HG02798 (cell line): ENCODE measurements at regions not wholly inside any gene's neighbourhood (a gene's known extent, or its start where the extent isn't known, plus 50 kb on each side); places are given as distances from the start of the nearest gene placed in this dataset.
"Not testable (repeated sequence)": the region's sequence is repeated elsewhere in the genome, so short reads cannot be mapped to it uniquely, and the experiment has no call there.

ENCODE experiments used
- ATAC-seq: cut with Tn5 transposase; IDR thresholded peaks from one replicate; pipeline ENCODE4 v1.9.1; 2021; ENCODE audit warnings: mild to moderate bottlenecking; ENCODE audit not compliant: unreplicated experiment, poor library complexity

DNA sequence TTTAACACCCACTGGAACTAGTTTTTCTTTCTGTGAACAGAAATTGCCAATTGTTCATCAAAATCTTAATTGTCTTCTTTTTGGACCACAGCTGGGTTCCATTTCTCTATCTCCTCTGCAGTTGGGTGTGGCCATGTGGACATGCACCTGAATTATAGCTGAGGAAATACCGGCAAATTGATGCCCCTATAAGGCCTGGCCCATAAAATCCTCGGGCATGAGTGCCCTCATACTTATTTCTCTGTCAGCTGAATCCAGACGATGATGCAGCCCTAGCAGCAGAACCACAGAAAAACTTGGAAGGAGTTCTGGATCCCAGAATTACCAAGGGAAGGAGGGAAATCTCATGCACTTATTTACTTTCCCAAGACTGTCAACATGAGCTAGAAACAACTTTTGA lies 249.0 kb downstream of the CYRIA start:
- ATAC-seq: no peak

DNA sequence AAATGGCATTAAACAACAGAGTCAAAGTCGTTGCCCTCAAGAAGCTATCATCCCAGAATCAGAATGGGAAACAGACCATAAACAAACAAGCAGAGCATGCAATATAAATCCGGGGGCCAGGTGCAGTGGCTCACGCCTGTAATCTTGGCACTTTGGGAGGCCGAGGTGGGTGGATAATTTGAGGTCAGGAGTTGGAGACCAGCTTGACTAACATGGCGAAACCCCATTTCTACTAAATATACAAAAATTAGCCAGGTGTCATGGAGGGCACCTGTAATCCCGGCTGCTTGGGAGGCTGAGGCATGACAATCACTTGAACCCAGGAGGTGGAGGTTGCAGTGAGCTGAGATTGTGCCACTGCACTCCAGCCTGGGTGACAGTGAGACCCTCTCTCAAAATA lies 249.8 kb downstream of the CYRIA start:
- not testable (repeated sequence) for ATAC-seq

DNA sequence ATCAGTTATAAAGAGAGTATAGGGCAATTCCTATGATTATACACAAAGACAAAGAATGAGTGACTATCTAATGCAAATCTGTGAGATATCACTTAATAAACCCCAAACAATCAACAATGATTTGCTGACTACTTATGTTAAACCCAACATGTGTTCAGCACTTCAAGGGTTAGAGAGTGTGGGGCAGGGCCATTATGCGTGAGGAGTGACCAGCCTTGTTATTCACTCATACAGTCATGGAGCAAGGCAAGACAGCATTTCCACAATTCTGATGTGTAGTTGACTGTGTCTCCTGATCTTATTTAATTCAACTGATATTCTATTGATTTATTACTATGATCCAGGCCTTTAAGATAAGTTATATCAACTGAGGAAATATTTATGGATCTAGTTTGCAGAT lies 251.7 kb downstream of the CYRIA start:
- ATAC-seq: no peak

DNA sequence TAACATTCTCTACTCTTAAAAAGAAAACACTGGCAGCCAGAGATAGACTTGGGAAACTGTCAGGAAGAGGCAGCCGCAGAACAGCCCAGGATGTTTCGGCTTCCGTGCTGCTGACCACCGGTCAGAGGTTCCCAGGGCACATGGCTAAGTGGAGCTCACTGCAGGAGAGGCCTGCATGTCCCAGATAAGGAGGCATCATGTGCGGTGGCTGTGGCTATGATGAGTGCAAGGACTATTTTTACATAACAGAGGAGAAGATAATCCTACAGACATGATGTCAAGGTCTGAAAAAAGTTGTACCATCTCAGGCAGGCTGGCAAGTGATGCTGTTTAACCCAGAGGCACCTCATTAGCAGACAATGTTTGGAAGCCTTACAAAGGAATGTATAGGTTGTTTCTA lies 252.3 kb downstream of the CYRIA start:
- ATAC-seq: no peak

DNA sequence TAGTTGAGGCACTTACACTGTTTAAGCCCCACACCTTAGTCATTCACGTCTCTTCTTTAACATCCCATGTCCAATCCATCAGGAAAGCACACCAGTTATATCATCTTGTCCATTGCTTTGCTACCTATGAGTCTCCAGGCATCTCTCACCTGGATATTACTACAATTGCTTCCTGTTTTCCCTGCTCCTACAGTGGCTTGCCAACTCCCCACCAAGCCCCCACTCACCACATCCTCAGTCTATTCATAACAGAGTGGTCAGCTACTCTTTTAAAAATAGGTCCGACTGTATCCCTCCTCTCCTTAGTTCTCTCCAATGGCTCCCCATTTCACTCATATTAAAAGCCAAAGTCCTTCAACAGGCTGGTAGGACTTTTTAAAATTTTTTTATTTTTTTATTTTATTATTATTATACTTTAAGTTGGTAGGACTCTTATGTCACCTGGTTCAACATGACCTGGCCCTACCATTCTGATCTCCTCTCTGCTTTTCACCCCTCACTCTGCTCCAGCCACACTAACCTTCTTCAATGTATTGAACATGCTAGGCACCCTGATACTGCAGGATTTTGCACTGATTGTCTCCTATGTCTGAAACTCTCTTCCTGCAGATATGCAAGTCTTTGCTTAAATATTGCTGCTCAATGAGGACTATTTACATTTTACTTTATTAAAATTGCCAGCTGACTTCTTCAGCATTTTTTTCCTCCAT lies 253.2 kb downstream of the CYRIA start:
- ATAC-seq: no peak

DNA sequence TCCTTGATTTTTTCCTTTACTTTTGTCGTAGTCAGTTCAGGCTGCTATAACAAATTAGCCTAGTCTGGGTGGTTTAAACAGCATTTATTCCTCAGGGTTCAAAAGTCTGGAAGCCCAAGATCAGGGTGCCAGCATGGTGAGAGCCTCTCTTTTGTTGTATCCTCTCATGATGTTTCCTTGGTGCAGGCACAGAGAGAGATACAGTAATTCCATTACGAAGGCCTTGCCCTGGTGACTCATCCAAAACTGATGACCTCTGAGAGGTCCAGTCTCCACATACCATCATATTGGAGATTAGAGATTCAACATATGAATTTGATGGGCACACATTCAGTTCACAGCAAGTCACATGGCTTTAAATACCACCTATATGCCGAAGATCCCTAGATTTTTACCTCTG lies 253.8 kb downstream of the CYRIA start:
- ATAC-seq: no peak

DNA sequence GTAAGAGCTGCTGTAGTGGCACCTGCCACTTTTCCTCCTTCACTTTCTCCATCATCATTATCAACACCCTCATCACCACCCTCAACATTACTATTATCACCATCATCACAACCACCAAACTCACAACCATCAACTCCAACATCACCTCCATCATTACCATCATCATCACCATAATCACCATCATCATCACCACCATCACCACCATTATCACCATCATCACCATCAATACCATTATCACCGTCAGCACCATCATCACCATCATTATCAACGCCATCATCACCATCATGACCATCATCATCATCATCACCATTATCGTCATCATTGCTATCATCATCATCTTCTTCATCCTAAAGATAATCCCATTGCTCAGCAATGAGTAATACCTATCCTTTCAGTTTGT lies 255.8 kb downstream of the CYRIA start:
- ATAC-seq: no peak

DNA sequence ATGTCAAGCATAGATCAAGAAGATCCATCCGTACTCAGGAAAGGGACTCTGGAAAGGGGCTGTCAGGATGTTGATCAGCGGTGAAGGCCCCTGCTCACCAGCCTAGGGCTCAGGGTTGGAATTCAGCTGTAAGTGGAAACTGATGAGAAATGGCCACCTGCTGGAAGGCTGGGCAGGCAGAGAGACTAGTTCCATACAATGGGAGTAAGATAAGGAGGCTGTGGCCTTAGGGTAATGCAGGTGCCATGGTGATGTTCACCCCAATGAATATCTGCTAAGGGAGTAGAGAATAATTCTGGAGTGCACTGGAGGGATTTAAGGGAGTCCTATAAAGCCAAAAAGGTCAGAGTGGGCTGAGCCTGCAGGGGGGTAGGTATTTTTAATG lies 256.6 kb downstream of the CYRIA start:
- no peak for ATAC-seq

DNA sequence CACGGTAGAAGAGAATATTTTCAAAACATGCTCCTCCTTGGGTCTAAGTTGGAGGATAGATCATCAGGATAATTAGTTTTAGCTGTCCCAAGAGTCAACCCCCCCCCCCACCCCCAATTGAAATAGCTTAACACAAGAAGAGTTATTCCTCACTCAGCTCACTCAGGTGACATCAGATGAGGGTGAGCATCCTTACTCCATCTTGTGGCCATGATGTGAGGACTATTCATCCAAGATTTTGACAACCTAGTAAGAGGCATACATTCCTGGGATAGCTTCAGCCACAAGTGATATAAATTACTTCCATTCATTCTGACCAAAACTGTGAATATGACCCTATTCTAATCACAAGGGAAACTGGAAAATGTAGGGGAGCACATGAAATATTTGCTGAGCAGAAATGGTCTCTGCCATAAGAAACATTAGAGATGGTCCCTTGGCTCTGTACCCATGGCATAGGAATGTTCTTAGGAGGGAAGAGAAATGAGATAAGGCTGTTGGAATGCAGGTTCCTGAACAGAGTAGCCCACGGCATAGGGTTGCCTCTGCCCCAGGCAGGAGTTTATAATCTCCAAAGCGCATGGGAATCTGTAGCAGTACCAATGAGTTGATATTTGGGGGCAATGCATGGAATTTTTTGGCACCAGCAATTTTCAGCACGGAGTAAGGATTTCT lies 257.2 kb downstream of the CYRIA start:
- no peak for ATAC-seq

DNA sequence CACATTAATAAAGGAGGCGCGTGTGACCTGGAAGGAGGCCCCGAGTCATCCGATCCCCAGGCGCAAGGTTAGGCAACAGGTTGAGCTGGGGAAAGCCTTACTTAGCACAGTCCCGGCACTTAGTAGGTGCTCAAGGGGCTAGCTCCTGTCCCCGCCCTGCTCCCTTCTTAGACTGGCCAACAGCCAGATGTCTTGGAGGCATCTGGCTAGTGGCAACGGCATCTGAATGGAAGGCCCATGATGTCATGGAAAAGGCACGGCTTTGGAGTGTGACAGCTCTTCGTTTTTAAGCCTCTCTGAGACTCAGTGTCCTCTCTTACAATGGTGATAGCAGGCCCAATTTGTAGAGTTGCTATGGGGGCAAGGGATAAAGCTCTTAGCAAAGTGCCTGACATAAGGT lies 258.3 kb downstream of the CYRIA start:
- no peak for ATAC-seq

DNA sequence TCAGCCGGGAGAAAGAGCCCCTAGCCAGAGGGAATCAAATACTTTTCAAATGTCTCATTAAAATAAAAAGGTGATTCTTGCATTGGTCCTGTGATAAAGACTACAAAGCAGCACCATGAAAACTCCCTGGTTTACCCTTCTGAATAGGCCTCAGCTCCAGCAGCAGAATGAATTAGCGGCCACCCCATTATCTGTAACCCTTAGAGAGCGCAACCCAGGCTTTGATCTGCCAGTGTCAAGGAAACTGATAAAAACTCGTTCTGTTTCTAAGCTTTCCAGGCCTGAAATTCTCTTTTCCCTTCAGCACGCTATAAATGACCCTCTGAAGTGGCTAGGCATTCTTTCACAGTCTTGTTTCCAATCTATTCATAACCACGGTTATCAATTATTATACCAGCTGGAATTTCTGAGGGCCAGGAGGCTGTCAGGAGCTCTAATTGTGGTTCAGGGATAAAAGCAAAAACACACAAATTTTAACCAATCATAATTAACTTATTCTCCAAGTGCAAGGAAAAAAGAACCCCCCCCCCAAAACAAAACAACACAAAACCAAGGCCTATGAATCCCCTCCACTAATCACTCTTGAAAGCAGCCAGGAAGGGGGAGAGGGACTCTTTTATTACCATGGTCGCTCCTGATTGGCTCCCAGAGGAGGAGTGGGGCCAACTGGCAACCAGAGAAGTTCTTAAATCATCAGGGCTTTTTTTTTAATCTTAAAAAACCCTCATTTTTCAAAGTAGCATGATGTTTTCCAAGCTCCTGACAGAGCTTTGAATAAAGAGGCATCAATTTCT lies 258.9 kb downstream of the CYRIA start:
- ATAC-seq: no peak

DNA sequence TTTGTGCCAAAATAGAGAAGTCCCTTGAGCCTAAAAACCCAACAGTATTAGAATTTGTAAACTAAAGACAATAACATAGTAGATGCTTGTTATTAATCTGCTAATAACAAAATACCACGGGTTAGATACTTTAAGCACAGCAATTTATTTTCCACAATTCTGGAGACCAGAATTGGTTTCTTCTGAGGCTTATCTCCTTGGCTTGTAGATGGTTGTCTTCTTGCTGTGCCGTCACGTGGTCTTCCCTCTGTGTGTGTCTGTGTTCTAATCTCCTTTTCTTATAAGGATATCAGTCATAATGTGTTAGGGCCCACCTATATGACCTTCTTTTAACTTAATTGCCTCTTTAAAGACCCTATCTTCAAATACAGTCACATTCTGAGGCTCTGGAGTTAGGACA lies 260.1 kb downstream of the CYRIA start:
- no peak for ATAC-seq

DNA sequence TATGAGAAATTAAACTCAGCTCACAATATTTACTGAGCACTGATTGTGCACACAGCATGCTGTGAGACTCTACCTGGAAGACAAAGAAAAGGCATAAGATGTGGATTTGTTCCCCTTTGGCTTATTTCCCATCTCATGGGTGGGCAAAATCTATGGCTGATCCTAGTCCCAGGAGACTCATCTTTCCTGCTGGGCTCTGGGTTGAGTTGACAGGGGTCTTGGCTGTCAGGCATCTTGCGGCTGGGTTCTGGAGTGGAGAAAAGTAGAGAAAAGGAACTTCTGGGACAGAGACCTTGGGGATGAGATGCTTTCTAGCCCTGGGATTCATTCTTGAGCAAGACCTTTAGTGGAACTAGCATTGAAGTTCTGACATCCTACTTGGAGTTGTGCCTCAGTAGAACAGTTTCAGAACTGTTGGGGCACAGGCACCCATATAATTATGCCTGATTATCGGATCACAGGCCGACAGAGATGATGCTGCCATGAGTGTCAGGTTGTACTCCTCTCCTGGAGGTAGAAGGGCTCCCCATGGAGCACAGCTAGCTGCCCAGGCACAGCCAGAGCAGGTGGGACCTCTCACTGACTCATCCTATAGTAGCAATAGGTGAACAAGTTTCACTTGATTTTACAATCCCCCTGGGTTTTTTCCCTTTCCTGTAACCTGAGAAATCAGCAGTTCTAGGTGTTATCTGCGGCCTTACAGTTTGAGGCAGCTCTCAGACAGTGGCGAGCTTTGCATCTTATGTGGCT lies 260.9 kb downstream of the CYRIA start:
- no peak for ATAC-seq

DNA sequence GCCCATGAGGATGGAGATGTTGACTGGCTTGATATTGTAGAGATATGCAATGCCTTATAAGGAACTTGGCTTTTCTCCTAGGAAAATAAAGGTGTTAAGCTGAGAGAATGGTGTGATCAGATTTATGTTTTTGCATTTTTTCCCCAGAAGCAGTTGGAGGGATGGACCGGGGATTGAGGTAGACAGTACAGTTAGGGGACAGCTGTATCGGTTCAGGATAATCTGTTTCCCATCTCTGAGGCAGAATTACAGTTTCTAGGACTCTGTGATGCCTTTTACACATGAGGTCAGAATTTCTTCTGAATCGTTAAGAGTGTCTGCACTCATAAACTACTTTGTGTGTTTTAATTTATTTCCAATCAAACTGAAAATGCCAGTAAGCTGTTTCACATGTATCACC lies 261.5 kb downstream of the CYRIA start:
- no peak for ATAC-seq

DNA sequence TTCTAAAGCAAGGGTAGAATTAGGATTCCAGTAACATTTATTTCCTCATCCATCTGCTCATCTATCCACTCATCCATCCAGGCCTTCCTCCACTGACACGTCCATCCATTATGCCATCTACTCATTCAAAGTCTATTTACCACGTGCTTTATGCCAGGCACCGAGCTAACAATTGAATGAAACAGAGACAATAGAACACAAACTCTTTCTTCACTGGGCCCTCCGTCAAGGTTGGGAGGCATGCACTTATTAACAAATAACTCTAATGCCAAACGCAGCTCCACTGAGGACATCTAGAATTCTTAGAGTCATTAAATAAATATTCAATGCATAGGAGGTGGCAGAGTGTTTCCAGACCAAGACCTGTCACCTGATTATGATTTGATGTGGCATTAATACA lies 262.7 kb downstream of the CYRIA start:
- ATAC-seq: no peak

DNA sequence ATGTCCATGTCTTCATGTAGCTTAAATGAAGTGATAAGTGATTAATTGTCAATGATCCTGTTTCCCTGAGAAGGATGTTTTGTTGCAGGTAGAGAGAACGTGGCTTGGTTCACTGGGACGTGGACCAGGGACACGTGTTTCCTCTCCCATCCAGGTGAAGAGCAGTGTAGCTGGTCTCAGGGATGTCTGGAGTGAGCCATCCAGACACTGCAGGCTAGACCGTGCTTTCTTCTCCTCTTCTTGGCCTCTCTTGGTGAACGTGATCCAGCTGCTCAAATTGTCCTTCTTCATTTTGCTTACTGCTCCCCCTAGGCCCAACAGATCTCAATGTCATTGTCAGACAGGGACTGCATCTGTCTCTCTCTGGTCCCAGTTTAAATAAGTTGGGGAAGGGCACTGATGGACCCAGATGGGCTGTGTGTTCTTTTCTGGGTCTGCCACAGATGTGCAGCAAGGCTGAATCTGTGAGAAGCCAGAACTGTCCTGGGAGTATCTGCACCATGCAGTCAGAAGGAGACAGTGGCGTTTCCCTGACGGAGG lies 263.8 kb downstream of the CYRIA start:
- no peak for ATAC-seq

DNA sequence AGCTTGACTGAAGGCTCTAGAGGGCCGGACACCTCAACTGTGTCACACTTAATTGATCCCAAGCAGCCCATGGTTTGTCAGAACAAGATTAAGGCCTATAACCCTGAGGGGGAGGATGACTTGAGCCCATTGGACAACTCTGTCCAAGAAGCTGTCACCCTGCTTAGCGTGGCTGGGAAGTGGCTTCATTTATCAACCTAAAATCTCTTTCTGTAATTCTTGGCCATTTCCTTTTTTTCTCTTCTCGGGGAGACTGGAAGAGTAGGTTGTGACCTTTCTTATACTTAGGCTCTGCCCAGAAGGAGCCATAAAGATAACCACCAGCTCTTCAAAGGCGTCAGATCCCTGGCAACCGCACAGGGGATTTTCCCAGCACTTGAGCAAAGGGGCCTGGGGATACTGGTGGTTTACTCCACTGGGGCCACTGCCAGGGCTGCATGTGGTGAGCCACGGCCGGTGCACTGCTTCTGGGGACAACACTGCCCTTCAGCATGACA lies 265.5 kb downstream of the CYRIA start:
- no peak for ATAC-seq

DNA sequence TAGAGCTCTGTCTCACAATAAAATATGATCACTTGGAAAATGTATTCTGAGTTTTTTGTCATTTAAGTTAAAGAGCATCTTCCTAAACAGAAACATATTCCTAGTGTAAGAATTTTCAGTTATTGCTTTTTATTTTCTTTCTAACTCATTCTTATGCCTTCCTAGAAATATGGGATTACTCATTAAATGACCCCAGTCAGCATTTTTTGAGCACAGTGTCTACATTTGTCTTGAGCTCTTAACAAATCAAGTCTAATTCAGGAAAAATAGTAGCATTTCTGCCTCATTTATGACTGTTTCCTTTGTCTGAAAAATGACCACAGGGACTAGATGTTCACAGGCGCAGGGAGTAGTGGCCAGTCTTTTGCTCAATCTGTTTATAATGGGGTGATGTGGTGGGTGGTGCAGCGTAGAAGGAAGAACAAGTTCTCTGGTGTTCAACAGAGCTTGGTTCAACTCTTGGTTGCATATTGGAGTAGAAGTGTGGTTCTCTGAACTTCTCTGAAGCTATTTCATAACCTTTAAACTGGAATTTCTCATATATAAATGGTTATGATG lies 267.1 kb downstream of the CYRIA start:
- no peak for ATAC-seq

DNA sequence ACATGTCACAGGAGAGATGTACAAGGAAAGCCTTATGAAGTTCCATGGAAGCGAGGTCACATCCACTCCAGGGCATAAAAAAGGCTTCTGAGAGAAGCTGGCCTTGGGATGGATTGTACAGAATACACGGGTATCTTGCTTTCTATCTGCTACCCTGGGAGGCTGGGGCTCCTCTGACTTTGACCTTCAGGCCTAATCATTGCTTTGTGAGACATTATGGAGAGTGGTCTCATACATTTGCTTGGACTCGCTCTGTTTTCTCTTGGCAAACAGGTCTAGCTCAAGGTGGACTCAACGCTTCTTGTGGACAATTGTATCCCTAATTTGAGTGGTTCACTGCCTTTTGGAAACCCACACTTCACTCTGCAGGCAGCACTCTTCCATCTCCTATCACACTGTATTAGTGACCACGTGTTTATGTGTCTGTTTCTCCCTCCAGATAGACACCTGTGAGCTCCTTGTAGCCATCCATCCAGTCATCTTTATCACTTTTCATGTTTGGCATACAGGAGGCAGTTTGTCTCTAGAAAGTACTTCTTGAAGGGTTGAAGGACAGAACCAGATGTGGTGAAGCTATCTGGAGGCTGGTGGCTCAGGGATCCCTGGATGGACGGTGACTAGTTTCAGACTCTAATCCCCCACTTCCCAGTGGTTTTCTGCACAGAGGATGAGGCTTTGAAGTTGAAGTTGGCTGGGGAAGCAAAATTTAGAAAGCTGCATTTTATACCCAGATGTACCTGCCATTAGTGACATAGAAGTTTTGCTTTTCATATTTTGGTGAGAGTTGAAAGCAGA lies 267.8 kb downstream of the CYRIA start:
- ATAC-seq: no peak
